ENCODE measurements at regions not wholly inside any gene's neighbourhood (a gene's known extent, or its start where the extent isn't known, plus 50 kb on each side); places are given as distances from the start of the nearest gene placed in this dataset.

DNA sequence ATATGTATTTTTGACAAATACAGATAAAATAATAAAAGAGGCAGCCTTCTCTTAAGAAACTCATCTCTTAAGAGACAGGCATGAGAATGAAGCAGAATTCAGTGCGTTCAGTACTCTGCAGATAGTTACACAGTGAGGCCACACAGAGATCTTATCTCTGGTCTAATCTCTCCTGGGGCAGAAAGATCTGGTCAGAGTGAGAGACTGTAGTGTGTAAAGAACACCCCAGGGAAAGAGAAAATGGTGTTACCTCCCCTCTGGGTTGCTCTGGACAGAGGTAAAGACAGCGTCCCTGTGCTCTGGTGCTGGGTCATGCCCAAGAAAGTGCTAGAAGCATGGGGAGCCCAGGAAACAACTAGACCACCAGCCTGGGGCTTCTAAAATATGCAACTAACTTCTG lies 216.3 kb downstream of the SIPA1L2 start:
- no peak for DNase-seq

- no peak for DNase-seq
Observed at GRCh38 chr1:232409584-232409983, 220.3 kb downstream of the SIPA1L2 start.

DNA sequence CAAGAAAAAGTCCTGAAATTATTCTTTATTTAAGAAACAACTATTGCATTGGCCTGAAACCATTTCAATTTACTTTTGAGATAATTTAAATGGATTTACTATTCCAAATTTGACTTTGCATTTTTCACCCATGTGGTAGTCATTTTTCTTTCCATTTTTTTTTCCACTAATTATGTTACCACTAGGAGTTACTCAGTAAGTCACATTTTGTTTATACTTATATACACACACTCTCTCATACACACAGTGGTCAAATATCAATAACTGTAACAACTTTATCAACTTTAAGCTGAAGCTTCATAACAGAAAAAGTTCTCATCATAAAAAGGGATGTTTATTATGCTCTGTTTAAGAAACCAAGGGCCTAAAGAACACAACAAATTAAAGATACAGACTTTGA lies 222.8 kb downstream of the SIPA1L2 start:
- DNase-seq = no peak

DNA sequence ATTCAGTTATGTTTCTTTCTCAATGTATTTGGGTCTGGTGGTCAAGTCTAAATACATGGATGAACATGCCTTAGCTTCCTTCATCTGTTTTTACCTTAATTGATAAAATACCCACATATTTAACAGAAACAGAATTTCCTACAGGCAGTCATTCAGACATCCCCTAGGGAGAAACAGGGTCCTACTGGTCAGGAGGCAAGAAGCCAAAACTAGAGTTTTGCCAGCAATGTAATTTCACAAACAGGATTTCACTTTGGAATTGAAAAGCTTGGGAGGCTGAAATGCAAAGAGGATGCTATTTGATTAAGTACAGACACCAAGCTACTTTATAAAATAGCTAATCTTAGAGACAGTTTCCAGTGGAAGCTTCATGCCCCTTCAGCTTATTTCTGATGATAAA lies 224.2 kb downstream of the SIPA1L2 start:
- no peak for DNase-seq

GRCh38 chr1:232404981-232405731 lies 224.8 kb downstream of the SIPA1L2 start:
- DNase-seq = no peak

GRCh38 chr1:232404227-232404626 lies 225.7 kb downstream of the SIPA1L2 start:
- no peak for DNase-seq

DNA sequence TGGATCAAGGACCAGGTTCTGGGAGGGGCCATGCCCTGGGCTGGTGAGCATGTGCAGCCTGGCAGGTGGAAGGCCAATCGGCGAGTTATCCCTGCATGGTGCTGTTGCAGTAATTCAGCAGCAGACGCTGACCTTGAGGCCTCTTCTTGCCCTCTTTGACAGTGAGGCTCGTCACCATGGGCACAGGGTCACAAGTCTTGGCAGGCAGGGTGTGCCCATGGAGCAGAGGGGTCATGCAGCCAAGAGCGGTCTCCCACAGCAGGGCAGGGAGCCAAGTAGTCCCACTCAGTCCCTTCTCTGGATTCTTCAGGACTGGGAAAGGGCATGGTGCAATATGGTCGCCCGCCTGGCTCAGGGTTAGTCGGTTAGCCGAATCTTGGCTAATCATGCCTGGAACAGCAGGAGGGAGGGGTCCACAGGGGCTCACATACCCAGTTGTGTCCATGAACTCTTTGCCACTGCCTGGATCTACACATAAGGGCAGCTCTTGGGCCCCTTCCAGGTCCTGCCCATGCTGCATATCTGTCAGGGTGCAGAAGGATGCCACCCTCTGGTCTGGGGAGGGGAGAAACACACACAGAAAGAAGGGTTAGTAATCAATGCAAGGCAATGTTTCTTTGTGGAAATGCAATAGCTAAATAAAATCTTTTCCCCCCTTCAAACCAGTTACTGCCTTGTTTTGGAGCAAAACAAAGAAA lies 226.8 kb downstream of the SIPA1L2 start:
- no peak for DNase-seq

DNA sequence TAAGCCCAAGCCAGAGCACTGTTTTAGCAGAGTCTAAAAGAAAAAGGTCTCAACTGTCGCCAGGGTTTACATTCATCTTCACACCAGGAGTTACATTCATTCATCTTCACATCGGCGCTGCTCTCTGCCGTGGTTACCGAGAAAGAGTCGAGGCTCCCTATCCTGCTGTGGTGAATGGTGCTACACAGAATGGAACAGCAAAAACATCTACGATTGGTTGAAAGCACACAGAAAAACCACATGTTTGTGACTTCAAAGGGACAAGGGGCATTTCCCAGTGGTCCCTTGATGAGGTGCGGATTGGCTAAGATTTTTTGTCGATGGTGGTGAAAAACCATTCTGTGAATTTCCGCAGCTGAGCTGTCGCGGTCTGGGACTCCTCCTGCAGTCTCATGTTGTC lies 231.1 kb downstream of the SIPA1L2 start:
- no peak for DNase-seq

GRCh38 chr1:232393444-232394146 lies 236.3 kb downstream of the SIPA1L2 start:
- DNase-seq = no peak

GRCh38 chr1:232393010-232393409 lies 236.9 kb downstream of the SIPA1L2 start:
- DNase-seq = peak; percentile 5

GRCh38 chr1:232390590-232390989 lies 239.3 kb downstream of the SIPA1L2 start:
- DNase-seq = no peak

- DNase-seq = no peak
Observed at GRCh38 chr1:232389744-232390143, 240.2 kb downstream of the SIPA1L2 start.

GRCh38 chr1:232388363-232388762 lies 241.6 kb downstream of the SIPA1L2 start:
- DNase-seq = no peak

- no peak for DNase-seq
Observed at GRCh38 chr1:232386721-232387510, 243.0 kb downstream of the SIPA1L2 start.

DNA sequence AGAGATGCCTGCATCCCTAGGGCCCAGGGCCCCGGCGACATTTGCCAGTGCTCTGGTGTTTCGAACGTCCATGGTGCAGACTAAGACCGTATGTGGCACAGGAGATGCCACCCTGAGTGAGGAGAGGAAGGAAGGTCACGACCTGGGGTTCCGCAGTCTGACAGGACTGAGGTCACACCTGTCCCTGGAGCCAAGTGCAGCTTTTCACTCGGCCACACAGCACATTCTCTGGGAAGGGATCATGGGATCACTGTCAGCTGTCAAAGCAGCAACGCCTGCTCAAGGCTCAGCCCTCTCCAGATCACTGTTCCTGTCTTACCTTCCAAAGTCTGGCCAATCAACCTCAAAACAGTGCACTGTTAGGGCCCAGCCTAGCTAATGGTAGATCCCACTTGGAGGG lies 243.6 kb downstream of the SIPA1L2 start:
- DNase-seq = no peak

DNA sequence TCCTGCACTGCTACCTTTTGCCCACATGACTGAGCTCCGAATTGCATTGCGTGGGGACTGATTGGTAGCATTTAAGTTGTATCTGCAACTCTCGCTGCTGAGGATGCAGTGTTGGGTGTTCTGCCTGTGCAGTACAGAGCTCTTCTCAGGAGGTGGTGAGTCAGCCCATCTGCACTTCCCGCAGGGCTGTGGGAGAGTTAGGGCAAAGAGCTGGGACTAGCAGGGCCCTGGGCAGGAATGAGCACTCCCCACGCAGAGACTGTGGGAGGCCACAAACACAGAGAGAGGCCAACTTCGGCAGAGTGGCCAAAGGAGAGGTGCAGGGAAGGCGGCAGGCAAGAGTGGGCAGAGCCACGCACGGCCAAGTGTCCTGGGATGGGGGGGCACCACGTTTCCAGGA lies 244.7 kb downstream of the SIPA1L2 start:
- DNase-seq = peak; percentile 59

DNA sequence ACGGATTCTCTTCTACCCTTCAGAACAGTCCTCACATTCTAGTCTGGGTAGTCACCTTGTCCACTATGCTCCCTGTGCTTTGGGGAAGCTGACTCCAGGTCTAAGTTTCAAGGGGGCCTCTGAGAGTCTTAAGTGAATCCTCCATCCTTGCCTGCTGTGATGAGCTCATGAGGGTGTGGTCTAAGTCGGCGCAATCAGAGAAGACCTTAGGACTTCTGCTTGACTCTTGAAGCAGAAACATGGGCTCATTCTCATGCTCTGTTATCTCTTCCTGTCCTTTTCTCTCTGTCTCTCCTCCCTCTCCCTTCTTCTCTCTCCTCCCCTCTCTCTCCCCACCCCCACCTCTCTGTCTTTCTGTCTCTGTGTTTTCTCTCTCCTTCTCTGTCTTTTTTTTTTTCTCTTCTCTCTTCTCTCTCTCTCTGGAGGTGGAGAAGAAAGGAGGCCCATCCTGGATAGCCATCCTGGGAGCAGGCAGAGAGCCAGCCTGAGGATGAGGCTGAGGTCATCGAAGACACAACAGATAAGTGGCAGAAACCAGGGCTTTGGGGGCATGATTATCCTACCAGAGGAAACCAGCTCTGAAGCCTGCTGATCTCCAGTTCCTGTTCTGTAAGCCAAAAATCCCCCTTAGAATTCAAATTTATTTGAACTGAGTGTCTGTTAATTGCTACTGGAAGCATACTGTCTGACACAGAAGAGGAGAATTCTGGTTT lies 245.6 kb downstream of the SIPA1L2 start:
- DNase-seq = no peak

DNA sequence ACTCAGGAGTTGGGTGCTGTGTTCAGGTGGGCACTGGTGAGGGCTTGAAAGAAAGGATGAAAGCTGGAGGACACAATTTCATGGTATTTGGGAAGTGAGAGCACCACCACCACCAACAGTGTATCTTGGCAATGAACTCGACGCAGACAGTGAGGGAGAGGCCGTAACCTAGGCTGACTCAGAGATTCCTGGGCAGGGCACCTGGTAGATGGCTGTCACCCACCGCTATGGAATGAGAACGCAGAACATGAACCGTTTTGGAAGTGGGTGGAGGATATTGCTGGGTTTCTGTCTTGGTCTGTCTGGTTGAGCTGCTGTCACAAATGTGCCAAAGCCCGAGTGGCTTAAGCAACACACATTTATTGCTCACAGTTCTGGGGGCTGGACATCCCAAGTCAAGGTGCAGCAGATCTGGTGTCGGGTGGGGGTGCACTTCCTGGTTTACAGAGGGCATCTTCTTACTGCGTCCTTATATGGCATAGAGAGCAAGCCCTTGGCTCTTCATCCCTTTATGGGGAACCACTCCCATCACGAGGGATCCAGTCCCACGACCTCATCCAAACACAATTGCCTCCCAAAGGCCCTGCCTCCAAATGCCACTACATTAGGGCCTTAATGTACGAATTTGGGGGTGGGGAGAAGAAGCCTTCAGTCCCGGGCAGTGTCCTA lies 246.3 kb downstream of the SIPA1L2 start:
- no peak for DNase-seq

- no peak for DNase-seq
Observed at GRCh38 chr1:232382671-232383070, 247.3 kb downstream of the SIPA1L2 start.

- DNase-seq = no peak
Observed at GRCh38 chr1:232381394-232382100, 248.4 kb downstream of the SIPA1L2 start.

DNA sequence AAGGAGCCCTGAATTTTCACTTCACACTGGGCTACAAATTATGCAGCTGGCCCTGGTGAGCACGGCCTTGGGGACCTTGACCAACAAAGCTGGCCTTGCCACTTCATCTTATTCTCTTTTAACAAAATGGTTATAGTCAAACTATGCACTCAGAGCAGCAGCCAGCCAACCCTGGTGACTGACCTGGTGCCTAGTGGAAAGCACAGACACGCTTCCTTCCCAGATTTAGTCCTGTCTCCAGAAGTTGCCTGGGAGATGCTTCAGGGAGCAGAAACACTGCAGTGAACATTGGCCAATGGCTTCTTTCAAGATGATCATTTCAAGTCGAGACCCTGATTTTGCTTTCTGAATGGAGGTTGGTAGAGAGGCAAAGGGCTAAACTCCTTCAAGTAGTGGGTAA lies 249.3 kb downstream of the SIPA1L2 start:
- no peak for DNase-seq

All from dermis blood vessel endothelial cell (primary cell).